Epidermal melanocyte (primary cell): ENCODE measurements at regions not wholly inside any gene's neighbourhood (a gene's known extent, or its start where the extent isn't known, plus 50 kb on each side); places are given as distances from the start of the nearest gene placed in this dataset.
"Not testable (repeated sequence)": the region's sequence is repeated elsewhere in the genome, so short reads cannot be mapped to it uniquely, and the experiment has no call there.

Experiments used
- DNase-seq: peaks from one replicate; pipeline ENCODE4 v3.0.0; 2011; ENCODE audit warnings: low spot score; ENCODE audit not compliant: insufficient read length

DNA sequence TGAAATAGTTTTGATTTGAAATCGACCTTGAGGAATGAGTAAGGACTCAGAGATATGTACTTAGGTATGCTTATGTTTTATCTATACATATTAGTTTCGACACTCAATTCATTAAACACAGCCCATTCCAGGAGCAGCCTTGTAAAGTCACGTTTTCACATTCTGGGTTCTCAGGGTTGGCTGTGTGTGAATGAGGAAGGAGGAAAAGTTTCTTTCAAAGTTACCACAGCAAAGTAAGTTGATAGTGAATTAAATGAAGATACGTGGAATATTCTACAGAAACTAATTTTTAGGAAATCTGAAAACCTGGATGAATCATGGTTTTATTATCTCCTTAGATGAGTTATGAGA lies 133.5 kb downstream of the C3orf38 start:
- DNase-seq = no peak

DNA sequence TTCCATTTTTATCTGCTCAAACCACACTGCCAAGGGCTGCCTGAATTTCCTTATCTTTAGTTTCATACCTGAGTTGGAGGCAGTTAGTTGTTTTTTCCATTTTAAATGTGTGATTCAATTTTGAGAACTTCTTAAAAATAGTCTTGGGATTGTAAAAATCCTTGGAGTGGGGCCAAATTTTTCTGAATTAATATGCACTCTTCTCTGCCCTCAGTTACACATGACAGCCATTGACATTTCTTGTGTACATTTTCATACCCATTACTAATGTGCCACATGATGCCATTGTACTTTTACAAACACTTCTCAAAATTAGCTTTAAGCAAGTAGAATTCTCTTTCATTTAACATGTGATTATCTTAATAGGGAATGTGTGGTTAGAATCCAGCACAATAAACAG lies 141.7 kb downstream of the C3orf38 start:
- no peak for DNase-seq

DNA sequence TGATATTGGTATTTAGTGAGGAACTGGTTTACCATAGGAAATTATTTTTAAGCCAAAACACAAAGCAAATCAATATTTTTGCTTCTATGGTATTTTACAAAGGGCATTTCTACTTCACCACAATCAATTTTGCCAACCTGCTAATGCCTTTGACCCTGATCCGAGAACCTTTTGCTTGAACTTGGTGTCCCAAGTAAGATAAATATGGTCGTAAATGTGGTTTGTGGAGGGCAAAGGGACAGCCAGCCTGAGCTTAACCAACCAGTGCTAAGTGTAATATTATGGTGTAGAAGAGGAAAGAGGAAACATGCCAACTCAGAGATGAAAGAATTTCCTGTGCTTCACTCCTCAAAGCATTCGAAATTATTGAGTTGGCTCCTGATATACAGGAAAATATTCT lies 148.4 kb downstream of the C3orf38 start:
- no peak for DNase-seq

DNA sequence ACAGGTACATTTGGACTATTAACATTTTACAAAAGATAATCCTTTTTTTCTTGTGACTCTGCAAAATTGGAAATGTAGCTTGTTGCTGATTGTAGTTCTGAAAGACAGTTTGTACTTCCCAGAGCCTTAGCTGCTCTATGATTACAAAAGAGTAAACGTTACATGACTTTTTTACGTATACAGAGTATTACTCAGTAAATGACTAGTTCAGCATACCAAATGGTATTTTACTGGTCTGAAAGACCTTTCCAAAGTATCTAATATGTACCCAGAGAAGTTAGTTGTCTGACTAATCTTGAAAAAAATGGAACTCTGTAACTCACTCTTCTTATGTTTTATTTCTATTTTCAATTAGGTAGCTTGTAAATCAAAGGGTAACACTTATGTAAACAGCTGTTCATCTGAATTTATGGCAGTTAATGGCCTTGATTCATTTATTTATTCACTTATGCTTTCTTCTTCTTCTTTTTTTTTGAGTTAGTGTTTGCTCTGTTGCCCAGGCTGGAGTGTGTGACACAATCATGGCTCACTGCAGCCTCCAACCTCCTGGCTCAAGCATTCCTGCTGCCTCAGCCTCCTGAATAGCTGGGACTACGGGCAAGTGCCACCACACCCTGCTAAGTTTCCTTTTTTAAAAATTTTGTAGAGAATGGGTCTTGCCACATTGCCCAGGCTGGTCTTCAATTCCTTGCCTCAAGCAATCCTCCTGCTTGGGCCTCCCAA lies 151.7 kb downstream of the C3orf38 start:
- no peak for DNase-seq

DNA sequence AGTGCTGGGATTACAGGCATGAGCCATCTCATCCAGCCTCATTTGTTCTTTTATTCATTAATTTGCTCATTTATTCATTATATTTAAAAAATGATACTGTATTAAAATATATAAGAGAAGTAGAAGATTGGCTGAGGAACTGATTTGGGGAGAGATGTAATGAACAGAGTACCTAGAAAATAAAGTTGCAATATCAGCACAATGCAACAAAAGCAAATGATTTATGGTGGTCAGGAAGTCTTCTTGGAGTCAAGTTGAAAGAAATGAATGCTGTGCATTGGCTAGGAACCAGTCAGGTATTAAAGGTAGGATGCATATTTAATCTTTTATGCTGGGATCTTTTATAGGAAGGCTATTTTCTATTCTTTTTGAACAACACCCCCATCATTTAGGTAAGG lies 152.2 kb downstream of the C3orf38 start:
- no peak for DNase-seq

DNA sequence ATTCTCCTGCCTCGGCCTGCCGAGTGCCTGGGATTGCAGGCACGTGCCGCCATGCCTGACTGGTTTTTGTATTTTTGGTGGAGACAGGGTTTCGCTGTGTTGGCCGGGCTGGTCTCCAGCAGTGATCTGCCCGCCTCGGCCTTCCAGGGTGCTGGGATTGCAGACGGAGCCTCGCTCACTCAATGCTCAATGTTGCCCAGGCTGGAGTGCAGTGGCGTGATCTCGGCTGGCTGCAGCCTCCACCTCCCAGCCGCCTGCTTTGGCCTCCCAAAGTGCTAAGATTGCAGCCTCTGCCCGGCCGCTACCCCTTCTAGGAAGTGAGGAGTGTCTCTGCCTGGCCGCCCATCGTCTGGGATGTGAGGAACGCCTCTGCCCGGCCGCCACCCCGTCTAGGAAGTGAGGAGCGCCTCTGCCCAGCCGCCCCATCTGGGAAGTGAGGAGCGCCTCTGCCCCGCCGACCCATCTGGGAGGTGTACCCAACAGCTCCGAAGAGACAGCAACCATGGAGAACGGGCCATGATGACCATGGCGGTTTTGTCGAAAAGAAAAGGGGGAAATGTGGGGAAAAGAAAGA lies 153.7 kb downstream of the C3orf38 start:
- not testable (repeated sequence) for DNase-seq

DNA sequence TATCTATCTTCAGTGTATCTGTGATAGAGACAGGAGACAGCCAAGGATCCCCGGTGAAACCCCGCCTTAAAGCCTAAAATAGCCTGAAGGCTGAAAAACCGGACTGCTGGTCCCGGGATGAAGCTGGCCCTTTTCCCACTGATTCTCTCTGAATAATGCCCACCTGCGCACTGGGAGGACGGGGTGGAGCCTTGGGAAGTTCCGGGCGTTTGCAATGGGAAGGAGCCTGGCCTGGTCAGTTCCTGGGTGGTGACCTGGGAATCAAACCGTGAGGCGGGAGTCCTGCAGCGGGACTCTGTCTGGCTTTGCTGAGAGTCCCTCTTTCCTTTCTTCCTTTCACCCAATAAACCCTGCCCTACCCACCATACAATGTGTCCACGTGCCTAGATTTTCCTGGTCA lies 157.9 kb downstream of the C3orf38 start:
- DNase-seq = no peak

DNA sequence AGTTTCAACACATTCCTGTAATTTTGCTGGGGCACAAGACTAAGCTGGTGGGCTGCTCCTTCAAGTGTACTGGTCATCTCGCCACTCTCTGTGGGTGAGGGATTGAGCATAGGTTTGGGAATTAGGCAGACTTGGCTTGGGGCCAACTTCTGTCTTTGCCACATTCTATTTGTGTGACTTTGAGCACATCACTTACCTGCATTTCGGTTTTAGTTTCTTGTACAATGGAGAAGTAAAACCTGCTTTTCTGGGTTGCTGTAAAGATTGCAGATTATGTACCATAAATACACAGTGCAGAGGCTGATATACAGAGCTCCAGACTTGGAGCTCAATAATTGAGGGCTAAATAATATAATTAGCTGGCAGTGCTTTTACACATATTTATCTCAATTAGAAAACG lies 162.1 kb downstream of the C3orf38 start:
- no peak for DNase-seq

DNA sequence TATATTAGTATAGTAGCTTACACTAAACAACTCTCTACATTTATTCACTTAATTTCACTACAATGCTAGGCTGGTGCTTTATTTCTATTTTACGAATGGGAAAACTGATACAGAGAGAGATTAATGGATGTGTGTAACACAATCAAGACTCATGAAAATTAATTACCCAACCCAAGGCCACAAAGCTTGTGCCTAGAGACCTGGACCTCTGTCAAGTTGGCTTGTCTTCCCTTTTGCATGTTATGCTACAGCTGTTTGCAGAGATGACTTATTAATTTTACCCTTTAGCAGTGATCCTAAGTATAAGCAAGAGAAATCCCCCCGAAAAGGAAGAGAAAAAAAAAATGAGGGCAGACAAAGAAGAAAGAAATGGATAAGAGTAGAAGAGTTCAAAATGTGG lies 162.5 kb downstream of the C3orf38 start:
- no peak for DNase-seq

DNA sequence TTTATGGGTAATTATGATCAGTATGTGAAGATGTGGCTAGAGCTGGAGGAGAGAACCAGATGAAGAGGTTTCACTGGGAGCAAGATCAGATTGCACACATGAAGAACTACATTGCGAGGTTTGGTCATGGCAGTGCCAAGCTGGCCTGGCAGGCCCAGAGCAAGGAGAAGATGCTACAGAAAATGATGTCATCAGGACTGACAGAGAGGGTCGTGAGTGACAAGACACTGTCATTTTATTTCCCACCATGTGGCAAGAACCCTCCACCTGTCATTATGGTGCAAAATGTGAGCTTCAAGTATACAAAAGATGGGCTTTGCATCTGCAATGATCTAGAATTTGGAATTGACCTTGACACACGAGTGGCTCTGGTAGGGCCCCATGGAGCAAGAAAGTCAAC lies 168.3 kb downstream of the C3orf38 start:
- DNase-seq = no peak

DNA sequence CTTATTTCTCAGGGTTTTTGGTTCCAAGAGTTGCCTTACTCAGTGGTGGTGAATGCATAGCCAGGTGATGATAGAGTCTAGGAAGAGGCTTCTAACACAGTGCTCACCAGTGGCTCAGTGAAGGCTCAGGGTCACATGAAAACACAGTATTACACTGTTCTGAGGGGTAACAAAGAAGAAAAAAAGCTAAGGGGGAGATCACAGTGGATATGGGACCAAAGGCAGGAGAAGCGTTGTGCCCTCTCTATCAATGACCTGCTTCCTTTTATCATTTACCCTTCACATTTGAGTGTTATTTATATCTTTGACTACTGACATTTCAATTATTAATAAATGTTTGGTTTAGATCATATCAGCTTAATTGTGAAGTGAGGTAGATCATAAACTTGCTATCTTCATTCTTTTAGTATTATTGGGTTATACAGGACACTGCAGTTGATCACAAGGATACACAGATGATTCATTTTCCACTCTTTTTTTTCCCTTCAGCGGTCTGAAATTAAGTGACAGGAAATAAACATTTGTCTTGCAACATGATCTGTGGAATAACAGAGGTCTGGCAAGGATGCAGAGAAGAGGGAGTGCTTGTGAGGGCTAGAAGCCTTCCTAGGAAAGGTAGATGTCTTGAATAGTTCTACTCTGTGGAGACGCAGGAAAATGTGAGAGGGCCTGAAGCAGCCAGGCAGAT lies 171.7 kb downstream of the C3orf38 start:
- DNase-seq = no peak

DNA sequence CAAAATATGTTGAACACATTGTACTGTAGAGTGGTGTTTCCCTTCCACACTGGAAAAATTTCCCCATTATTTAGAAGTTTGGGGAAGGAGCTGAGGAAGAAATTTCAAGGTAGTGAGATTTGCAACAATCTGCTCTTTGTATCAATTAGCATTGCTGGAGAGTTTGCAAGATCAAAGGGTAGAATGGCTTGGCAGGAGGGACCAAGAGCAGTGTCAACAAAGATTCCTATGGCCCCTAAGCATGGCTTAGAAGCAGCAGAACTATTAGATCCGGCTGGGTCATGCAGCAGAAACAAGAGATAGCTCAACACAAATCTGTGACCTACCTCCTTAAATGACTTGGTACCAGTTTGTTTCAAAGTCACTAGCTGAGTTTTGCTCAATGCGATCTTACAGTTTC lies 175.0 kb downstream of the C3orf38 start:
- no peak for DNase-seq

DNA sequence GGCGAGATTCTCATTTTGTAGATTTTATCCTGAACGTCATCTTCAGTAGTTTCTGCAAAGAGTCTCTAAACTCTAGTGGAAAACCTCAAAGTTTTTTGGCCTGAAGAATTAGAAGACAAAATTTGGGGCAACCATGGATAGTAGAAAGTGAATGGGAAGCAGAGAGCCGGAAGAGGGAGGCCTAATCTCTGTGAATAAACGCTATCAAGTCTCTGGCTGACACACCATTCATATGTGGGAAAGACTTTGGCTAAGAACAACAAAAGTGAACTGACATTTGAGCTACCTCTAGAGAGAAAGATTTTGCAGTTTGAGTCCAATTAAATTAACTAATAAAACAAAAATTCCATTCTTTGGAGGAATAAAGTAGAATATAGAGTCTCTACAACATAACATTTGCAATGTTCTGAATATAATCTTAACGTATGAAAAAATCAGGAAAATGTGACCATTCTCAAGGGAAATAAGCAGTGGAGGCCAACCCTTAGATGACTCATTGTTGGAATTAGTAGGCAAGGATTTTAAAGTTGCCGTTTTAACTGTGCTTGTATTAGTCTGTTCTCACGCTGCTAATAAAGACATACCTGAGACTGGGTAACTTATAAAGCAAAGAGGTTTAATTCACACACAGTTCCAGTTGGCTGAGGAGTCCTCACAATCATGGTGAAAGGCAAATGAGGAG lies 184.6 kb downstream of the C3orf38 start:
- no peak for DNase-seq

DNA sequence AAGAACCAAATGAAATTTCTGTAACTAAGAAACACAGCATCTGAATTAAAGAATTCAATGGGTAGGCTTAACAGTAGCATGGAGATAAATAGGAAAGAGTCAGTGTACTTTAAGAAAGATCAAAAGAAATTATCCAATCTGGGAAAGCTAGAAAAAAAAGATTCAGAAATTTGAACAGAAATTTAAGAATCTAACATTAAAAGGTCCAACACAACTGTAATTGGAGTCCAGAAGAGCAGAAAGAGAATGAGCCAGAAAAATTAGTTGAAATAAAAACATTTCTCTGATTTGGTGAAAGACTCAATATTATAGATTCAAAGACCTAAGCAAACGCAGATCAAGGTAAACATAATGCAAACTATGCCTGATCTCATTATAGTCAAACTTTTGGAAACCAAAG lies 187.1 kb downstream of the C3orf38 start:
- DNase-seq = no peak

DNA sequence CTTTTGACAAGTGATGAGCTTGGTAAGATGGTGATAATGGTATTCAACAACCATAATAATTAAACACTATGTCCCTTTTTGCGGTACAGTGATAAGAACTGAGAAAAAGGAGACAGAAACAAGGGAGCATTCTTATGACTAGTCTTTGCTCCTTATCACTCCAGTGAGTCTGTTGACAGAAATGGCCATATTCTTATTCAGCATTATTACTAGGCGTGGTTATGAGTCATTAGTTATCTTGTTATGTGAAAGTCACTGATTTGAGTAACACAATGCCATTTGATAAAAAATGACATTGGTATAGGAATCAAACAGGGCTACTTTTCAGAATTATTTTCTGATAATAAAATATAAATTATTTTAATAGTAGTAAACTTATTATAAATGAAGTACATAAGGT lies 193.5 kb downstream of the C3orf38 start:
- DNase-seq = no peak

DNA sequence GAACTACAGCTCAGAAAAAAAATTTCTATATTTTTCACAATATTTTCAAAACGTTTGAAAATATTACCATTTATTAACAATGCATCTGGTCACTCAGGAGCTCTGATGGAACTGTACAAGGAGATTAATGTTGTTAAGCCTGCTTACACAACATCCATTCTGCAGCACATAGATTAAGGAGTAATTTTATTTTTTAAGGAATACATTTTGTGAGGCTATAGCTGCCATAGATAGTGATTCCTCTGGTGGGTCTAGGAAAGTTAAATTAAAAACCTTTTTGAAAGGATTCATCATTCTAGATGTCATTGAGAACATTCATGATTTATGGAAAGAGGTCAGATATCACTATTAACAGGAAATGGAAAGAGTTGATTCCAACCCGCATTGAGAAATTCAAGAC lies 196.9 kb downstream of the C3orf38 start:
- DNase-seq = no peak

DNA sequence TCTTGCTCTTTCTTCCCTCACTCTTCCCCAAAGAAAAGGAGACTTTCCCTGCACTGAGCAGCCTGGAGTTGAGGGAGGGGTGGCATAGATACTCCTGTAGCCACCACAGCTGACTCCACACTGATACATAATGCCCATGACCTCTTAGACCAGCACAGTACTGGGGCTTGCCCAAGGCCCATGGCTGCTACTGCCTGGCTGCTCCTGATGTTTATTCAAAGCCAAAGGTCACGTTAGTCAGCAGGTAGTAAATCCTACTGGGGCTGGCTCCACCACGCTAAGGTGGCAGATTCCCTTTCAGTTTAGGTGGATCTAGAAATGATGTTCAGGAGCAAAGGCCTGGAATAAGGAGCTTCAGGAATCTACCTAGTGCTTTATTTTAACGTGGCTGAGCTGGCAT lies 212.7 kb downstream of the C3orf38 start:
- no peak for DNase-seq

DNA sequence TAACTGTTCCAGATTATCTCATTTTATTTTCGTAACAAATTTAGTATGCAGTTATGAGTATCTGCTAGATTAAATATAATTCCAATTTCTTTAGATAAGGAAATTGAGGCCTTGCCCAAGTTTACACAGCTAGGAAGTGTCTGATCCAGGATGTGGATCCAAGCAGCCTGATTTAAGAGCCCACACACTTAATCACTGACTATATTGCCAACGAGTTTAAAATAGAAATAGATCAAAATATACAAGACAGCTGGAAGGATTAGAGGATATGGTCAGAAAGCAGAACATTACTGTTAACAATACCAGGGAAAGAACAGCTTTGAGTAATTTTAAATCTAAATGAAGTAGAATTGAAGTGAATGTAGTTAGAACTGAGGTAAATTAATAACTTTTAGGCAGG lies 215.2 kb downstream of the C3orf38 start:
- DNase-seq = no peak

DNA sequence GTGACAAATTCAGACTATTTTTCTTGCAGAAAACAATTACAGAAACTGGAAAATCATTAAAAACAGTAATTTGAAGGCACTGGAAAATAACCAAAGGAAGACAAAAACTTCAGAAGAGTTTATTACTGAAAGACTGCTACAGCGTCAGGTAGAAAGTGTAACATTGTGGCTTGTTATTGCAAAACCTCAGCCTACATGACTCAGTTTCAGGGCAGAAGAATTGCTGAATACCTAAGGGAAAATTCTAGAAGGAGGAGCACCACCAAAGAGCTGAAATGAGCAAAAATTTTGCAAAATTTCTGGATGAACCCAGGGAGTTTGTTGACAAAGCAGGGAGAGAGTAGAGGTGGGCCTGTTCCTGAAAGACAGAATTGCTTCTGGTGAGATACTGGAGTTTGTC lies 219.6 kb downstream of the C3orf38 start:
- no peak for DNase-seq

DNA sequence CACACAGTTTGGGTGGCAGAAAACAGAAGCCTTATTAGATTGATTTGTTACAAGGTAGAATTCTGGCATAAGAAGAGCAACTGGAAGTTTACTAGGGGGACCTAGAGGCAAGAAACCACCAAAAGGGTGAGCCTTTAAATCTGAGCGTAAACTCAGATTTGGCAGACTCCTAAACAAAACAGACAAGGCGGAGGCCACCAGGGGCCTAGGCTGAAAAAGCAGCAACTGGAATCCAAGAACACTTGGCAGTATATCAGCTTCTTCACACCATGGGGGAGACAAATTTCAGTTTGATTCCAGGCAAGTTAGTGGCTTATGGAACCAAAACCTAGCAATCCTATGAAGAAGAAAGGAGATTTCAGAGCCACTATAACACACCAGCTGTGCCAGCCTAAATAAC lies 220.0 kb downstream of the C3orf38 start:
- DNase-seq = no peak

DNA sequence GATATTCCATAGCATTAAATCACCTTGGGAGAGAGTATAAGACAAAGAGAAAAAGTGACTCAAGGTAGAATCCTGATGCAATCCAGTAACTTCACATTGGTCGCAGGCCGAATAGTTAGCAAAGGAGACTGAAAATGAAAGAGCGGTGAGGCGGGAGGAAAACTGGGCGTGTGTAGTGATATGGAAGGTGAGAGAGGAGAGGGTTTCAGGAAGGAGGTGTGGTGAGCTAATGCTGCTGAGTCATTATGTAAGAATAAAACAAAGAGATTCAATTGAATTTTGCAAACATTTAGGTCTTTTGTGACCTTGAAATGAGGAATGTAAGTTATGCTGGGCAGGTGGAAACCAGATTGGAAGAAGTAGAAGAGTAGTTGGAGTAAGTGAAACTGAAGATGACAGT lies 235.3 kb downstream of the C3orf38 start:
- DNase-seq = no peak

DNA sequence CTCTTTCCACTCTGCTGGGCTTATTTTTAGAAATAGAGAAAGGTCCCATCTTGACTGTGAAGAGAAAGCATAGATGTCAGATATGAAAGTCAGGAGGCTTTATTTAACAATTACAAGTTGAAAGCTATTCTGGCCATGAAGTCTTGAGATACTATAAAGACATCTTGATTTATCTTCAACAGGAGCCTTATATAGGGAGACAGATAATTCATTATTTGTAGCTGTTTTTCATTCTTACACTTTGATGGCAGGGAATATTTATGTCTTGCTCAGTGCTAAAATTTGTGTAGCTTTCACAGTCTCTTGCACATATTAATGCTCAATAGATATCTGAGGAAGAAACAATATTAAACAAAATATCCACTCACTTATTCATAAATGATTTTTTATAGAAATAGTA lies 248.8 kb downstream of the C3orf38 start:
- DNase-seq = no peak

DNA sequence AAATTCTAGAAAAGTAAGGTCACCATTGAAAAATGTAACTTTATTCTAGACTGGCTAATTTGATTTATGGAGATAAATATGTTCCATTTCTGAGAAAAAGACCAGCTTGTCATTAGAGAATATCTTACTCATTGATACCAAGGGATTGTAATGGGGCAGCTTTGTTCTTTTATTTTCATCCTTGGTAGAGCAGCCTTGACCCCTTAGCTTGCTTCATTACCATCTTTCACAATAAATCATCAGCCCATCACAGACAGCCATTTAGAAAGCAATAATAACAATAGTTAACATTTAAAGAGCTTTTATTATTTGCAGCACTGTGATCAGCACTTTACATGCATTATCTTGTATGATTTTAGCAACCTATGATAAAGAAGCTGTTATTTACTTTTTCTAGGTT lies 253.6 kb downstream of the C3orf38 start:
- DNase-seq = no peak
